NCI-H69 (cell line): ENCODE measurements at regions not wholly inside any gene's neighbourhood (a gene's known extent, or its start where the extent isn't known, plus 50 kb on each side); places are given as distances from the start of the nearest gene placed in this dataset.

Experiments
- DNase-seq: peaks from one replicate; lab custom pipeline; 2025; lab: John Stamatoyannopoulos, UW

DNA sequence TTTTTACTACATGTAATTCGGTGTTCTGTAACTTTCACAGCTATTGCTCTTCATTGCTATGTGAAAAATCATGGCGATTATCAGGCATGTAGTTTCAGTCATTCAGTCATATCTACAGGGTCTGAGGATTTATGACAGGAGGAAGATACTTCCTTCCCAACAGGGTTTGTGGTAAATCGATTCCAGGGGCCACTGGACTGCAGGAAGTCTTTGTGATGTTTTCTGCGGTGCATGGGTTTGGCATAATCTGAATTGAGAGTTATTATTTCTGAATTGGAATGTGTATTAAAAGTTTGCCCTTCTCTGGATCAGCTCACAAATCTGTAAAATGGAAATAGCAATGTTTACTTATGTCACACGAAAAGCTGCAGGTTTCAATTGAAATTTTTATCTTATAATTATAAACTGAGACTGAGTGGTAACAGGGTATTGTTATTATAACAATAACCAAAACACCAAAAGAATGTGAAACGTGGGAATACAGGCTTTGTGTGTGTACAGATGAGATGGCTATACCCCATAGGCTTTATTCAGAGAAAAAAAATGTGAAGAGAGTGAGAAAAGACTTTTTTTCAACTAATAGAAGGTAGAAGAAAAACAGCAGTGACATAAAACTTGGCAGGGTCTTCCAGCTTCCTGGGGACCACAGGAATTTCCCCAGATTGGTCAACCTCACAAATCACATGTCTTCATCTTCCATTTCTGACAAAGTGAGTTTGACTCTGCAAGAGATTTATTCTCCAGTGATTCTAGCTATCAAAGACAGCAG lies 307.7 kb upstream of the NFE2L3 start:
- no peak for DNase-seq

DNA sequence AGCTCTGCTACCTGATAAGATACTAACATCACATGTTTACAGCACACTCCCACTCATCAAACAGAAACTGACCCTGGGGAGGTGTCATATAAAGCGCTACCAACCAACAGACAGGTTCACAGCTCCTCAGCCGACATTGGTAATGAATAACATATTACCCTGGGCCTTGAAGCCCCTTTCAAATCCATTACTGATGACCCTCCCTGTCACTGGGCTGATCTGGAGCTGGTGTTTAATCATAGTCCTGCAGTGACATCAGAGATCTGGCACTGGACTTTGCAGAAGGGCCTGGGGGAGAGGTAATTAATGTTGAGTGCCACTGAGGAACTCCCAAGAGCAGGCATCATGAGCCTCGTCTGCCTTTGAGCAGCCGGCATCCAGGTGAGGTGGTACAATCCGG lies 306.5 kb upstream of the NFE2L3 start:
- DNase-seq = no peak

GRCh38 chr7:25846722-25847121 lies 305.3 kb upstream of the NFE2L3 start:
- peak; percentile 61 for DNase-seq

DNA sequence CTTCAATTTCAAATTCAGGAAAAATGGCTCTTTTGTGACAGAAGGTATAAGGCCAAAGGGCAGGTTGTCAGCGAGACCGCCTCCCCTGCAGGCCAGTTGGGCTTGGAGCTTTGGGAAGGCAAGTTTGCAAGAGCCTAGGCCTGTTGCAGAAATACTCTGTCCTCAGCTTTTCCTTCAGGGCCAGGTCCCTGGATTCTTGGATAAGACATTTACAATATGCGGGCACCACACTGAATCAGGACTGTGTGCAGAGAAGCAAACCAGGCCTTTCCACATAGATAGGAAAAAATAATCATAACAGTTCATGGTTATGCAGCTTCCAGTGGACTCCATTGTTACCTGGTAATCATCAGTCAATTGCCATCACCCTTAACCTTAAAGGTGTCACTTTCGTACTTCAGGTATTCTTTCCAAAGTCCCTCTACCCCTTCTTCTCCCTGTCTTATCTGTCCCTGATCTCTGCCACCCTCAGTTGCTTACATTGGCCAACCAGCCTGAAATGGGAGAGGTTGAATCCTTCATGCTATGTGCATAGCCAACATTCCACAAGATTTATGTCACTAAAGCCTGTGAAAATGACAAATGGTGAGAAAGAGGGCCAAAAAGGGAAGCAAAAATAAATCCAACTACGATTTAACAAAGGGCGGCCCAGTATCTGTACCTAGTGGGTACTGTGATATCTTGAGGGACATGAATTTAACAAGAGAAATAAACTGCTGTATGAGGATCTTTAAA lies 304.5 kb upstream of the NFE2L3 start:
- no peak for DNase-seq

DNA sequence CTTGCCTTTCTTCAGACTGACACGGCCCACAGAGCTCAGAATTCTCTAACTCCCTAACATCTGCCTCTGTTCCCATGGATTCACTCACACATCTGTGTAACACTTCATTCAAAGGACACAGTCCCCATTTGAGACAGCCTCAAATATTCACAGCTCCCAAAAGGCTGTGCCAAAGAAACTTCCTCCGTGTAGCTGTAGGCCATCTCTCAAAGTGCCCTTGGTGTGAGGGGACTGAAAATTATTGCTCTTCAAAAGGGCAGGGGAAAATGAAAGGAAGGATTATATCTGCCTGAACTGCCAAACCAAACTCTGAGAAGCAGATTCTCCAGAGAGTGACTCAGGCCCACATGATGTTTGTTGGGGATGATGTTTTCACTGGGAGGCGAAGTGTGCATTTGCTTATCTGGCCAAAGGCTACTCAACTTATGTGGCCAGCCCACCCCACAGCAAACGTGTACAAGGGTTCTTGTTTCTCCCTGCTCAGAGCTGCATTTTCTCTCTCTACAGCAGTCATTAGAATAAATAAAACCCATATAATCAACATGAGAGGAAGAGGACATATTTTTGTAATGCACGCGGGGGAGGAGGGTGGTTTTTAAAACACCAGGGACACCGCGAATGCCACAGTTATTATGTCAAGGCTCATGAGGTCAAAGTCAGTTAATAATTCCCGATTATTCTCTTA lies 302.4 kb upstream of the NFE2L3 start:
- peak; percentile 18 for DNase-seq

DNA sequence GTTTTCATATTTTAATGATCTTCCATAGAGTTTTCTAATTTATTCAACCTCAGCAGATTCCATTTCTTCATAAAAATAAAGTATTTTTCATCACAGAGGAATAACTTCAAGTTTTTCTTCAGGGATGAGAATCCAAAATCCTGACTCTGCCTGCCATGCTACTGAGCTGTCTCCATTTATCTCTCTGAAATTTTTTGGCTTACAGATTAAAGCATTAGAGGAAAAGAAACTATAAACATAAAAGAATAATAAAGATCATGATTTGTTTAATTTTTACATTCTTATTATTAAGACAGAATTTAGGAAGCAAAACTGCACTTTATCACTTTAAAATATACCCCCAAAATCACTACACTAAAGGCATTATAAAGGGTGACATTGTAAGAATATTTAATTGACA lies 301.8 kb upstream of the NFE2L3 start:
- no peak for DNase-seq

DNA sequence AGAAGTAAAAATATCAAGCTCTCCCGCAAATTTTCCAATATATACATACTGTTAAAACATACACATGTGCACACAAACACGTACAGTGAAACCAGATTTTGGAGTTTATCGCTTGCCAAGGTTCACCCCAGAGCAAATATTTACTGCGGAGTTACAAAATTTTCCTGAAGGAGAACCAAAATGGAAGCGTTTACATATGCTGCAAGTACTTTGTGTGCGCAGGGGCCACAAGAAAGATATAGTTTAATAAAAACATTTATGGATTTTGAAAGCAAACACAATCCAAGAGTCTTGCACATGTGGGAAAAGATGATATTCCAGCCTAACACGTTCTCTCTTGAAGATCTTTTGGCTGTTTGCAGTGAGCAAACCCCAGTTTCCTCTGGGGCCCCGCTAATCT lies 301.3 kb upstream of the NFE2L3 start:
- DNase-seq = no peak

DNA sequence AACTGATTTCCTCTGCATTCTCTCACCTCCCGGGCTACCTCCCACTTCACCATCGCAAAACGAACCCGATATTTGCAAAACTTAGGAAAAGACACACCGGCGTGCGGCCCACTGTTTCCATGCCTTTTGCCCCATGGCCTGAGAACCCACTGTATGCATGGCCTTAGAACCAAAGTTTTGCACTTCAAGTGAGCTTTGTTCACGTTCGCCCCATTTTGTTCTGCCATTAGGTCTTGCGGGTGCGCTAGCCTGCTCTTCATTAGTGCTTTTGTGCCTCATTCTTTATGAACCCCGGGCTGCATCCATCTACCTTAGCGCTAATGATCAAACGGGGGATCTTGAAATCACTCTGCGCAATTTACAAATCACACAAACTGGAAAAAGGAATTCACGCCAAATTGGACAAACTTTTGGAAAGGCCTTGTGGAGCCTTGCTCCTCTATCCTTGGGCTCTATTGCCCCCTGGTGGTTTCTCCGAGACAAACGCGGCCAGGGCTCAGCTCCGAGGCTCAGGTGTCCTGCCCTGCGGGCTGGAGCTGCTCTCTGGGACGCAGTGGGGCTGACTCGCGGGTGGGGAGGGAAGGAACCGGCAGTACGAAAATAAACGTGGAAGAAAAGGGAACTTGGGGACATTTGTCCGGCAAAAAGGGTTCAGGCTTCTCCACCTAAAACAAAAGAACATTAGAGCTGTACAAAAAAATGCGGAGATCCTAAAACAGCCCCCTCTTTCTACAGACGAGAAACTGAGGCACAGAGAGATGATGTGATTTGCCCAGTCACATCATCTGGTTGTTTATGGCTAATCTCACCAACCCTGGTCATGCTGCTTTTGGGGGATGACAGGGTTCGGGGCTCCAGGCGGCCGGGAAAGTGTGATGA lies 300.4 kb upstream of the NFE2L3 start:
- DNase-seq = peak; percentile 88

DNA sequence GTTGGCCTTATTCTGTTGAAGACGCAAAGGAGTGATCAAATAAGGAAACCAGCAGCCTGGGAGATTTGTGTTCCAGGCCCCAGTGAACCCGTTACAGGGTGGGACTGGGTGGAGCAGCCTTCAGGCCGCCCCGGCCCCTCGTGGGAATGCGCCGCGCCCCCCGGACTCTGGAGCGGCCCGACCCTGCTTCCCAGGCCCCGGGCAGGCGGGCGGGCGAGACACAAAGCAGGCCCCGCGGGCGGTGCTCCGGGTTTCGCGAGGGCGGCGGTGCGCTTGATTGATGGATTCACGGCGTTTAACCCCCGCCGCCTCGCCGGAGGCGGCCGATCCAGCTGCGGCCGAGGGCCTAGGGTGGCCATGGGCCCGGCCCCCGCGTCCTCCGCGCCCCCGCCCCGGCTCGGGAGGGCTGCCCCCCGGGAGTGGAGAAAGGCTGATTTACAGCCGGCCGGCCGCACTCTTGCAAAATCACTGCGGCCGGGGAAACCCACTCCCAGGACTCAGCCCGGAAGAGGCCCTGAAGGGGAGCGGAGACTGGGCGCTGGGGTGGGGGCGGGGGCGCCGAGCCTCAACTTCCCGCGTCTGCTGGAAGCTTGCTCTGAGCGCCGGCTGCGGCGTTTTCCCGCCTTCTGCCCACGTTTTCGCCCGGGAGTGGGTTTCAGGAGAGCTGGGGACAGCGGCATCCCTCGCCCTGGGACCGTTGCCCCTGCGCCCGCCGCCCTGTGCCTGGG lies 299.6 kb upstream of the NFE2L3 start:
- peak; percentile 74 for DNase-seq

DNA sequence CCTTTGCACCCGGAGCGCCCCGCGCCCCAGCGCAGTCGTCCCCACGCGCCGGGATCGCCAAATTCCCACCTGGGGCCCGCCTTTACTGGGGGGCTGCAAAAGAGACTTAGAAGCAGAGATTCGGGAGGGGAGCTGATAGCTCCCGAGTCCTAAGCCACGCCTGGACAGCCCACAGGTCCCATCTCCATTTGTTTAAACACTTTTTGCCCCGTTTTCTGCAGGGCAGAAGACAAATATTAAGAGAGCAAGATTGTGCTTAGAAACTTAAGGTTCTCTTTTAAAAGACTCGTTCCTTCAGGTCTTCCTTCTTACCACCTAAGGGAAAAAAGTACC lies 299.1 kb upstream of the NFE2L3 start:
- no peak for DNase-seq

DNA sequence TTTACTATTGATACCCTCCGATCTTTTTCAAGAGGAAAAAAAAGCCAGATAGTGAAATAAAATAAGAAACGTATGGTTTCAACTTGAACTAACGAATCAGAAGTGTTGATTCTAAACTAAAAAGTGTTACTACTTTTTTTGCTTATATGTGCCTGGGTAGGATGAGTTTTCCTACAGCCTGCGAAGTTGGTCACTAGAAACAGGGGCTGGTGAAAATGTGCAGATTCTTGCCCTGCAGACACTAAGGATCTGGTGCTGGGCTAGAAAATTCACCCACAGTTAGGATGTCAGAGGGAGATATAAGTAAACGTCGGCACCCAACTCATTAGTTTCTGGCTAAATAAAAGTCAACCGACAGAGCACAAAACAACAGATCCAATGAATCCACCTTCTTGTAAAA lies 298.7 kb upstream of the NFE2L3 start:
- DNase-seq = peak; percentile 67

DNA sequence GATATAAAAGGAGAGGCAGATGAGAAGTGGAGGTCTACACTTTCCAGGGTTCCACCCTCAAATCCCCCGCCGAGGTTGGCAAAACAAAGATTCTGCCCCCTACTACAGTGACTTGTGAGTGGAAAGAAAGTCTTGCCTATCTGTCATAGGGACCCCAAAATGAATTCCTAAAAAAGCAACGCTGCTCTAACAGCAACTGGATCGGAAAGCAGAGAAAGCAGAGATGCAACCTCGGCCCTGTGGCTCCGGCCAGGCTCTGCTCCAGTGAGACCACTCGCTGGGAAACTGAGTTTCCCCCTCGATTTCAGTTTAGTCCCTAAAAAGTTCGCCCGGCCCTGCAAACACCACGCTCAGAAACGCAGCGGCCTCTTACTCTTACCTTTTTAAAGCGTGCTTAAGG lies 297.9 kb upstream of the NFE2L3 start:
- DNase-seq = no peak

DNA sequence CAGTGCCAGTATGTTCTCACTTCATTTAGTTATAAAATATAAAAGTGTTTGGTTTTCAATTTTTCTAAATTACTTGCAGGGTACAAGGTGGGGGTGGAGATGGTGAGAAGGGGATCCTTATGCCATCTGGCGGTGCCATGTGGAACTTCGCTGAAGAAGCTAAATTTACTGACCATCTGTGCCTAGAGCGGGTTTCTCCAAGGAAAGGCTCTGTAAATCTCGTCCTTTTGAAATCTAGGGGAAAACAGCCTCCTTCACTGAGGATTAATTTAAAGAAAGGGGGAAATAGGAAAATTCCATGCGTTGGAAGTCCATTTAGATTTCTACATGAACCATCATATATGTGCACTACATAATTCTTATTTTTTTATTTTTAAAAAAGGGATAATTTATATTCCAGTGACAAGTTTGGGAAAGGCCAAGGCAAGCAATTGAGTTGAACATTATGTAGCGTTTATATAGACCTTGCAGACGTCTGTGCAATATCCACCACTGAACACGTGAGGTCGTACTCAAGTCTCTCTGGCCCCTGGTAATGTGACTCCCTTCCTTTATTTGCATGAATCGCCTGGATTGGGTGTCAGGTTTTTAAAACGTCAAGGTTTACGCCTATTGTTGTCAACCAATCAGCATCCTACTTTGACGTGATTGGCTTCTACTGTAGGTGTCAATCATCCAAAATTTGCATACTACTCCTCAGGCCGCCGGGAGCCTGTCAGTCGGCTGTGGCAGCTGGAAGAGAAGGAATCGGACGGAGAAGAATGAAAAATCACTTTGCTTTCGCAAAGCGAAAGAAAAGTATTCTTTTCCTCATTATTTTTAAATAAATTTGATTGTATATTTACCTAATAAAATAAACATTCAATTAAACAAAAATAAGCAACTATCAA lies 297.1 kb upstream of the NFE2L3 start:
- peak; percentile 98 for DNase-seq

DNA sequence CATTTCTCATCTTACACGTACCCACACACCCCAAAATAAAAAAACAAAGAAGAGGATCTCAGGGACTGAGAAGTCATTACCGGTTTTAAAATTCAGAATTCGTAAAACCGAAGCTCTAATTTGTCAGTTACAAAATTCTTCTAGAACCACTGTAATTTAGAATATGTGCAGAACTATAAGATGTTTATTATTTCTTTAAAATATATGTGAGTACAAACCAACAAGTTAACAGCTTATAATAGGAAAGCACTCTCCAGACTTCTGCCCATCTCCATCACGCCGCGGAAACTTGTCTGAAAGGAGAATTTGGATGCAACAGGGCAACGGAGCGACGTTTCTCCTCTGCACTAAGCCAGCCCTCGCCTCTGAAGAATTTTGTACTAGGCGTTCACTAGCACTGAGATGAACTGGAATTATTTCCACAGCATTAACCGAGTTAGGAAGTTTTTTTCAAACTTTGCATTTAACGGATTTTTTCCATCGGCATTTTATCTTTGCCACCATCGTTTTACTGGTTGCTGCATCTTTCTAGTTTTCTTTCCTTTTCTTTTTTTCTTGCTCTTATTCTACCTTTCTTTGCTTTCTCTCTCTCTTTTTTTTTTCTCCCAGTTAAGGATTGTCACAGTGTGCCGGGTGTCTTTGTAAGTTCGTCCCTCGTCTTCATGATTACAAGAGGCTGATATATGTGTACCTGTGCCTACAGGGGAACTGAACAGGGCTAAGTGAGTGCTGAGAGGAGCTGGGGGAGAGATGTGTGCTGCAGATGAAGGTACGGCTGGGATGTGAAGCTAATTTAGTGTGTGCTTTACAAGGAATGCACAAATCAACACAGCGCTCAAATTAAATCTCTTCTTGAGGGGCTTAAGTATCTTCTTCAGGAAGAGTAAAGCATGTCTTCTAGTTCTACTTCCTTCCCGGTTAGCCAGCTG lies 295.9 kb upstream of the NFE2L3 start:
- peak; percentile 72 for DNase-seq

DNA sequence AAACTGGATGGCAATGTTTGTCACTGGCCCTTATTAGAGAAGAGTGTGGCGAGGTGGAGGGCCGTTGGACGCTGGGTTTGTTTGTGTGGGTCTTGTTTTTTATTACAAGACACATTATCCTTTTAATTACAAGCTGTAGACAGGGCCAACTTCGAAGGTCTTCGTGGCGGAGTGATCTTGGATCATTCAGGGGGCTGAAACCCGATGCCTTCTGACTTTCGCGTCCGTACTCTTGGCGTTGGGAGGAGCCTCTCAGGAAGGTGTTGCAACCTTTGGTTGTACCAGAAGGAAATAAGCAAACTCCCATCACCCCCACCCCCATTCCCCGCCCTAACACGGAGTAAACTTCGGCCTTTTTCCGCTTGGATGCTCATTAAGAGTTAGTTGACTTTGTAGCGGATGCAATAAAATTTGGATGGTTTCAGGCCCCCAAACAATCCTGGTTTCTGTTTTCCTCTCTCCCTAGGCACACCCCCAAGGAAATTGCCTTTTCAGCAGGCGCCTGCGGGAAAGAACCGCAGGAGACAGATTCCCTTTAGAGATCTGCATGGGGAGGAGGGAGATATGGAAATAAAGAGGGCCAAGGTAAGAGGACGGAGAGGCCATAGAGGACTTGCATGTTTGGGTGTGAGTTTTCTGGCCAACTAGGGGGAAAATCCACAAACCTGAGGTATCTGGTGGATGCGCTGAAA lies 294.5 kb upstream of the NFE2L3 start:
- DNase-seq = peak; percentile 87

DNA sequence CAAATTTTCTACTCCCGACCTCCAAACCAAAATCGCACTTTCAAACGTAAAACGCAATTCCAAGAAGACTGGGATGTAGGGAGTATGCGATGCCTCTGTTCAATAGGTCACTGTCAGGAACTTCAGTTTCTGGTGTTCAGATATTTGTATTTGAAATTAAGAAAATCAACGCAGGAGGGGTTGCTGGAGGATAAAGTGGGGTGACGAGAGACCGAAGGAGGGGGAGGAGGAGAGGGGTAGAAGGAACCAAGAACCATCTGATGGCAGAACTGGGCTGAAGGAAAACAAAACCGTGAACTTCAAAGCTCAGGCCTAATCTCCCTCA lies 293.8 kb upstream of the NFE2L3 start:
- DNase-seq = no peak

GRCh38 chr7:25858525-25859411 lies 293.2 kb upstream of the NFE2L3 start:
- no peak for DNase-seq
